IPS-NIHi7 (cell line): ENCODE measurements at regions not wholly inside any gene's neighbourhood (a gene's known extent, or its start where the extent isn't known, plus 50 kb on each side); places are given as distances from the start of the nearest gene placed in this dataset.
"Not testable (repeated sequence)": the region's sequence is repeated elsewhere in the genome, so short reads cannot be mapped to it uniquely, and the experiment has no call there.

ENCODE experiments used
- DNase-seq: peaks from one replicate; pipeline ENCODE4 v3.0.0; 2012; ENCODE audit warnings: mixed read lengths; ENCODE audit errors: extremely low spot score

DNA sequence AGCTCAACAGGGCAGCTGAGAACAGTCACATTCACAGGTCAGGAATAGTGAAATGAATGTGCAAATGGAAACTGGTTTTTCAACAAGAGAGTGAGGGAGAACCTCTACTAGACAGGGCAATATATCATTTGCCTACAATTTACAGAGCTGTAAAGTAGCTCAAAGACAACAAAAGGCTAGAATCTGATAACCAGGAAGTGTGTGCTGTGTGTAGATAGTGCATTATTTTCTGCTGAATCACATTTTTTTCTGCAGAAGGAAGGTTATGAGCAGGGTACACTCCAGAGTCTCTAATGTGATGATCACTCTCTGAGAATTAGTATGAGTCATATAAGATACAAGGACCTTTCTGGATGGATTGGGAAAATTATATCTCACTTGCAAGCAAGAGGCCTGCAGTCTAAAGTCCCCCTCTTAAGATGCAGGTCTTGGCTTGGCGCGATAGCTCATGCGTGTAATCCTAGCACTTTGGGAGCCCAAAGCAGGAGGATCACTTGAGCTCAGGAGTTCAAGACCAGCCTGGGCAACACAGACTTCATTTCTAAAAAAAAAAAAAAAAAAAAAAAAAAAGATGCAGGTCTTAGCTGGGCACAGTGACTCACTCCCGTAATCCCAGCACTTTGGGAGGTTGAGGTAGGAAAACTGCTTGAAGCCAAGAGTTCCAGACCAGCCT, 59.9 kb upstream of the COBL start:
- no peak for DNase-seq

DNA sequence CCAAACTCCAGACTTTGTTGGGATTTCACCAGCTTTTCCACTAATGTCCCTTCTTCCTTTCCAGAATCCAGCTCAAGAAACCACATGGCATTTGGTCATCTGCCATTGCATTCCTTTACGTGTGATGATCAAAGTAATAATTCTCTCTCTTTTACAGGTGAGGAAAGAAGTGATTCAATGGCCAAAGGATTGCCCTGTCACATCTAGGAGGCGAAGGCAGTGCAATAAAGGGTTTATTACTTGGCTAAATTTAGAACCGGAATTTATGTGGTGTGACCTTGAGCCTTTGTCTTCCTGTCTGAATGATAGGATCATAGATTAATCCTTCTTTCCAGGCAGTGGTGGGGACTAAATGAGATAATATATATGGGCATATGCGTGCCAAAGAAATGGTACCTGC, 58.3 kb upstream of the COBL start:
- no peak for DNase-seq

DNA sequence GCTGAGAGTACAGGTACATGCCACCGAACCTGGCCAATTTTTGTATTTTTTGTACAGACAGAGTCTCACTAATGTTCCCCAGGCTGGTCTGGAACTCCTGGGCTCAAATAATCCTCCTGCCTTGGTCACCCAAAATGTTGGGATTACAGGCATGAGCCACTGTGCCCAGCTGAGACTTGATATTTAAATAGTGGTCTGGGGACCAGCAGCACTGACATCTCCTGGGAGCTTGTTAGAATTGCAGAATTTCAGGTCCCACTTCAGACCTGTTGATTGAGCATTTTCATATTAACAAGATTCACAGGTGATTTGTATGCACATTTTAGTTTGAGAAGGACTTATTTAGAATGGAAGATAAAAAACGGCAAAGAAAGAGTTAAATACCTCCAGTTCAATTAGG, 57.0 kb upstream of the COBL start:
- DNase-seq, result not testable (repeated sequence)

DNA sequence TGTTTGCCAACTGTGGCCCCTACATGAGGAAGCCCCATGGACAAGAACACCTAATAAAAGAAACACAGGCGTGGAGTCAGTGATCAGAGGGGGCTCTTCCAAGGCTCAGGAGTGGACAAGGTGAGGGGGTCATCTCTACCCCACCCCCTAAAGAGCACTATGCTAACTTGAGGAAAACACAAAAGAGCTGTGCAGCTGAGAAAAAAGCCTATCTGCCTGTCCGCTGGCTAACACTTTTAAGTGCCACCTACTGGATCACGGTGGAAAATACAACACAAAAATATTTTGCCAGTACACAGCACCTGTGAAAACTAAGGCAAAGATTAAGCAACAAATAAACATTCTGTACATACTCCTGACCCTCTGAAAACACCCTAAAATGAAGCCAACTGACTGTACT, 53.1 kb upstream of the COBL start:
- DNase-seq, result no peak

DNA sequence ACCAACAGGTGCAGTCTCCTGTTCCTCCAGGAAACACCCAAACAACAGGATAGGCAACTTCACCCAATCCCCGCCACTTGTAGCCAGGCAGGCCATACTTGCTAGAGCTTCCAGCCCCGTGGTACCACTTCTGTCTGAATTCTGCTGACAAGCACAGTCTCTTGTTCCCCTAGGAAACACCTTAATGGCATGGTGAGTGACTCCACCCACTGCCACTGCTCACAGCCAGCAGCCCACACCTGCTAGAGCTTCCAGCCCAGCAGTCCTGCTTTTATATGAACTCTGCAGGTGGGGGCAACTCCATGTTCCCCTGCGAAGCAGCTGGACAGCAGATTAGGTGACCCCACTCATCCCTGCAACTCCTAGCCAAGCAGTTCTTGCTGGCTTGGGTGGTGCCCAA, 52.6 kb upstream of the COBL start:
- not testable (repeated sequence) for DNase-seq

DNA sequence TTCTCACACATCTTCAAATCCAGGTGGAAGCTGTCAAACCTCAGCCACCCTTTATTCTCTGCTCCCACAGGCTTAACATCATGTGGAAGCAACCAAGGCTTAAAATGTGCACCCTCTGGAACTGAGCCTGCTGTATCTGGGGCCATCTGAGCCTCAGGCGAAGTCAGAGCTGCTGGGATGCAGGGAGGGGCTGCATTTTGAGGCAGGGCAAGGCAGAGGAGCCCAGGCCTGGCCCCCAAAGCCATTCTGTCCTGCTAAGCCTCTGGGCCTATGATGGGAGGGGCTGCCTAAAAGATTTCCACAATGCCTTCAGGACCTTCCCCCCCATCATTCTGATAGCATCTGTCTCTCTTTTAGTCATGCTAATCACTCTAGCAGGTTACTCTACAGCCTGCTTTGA, 51.7 kb upstream of the COBL start:
- DNase-seq, result no peak

DNA sequence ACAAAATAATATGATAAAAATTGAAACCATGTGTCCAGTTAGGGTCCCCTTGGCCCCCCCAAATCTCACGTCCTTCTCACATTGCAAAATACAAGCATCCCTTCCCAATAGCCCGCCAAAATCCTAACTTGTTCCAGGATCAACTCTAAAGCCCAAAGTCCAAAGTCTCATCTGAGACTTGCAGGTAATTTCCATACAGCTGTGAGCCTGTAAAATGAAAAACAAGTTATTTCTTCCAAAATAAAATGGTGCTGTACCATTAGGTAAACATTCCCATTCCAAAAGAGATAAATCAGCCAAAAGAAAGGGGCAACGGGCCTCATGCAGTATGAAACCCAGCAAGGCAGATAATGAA, 51.0 kb upstream of the COBL start:
- no peak for DNase-seq

DNA sequence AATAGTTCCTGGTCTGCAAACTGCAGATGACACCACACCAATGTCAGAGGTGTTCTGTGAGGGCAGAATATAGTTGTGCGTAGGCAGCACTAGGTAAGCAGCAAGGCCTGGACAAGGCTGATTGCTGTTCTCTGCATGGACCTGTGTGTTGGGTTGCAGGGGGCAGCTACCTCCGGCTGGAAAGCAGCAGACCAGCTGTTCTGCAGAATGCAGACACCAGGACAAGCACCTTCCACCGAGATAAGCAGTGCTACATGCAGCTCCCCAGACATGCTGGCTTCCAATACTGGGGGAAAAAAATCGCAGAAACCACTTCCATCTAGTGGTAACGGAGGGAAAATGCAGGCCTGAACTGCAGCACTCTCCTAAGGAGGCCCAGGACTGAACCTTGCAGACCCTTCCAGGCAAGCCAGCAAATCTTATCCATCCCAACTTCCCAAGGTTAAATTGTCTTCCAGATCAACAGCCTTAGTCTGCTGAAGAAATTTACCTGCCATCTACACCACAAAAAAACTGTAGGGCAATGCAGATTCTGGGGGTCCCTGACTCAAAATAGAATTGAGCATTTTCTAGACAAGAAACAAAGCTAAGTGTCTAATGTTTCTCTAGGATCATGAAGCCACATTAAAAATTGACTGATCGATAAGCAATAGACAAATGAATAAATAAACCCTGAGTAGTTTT, 50.5 kb upstream of the COBL start:
- peak; percentile 93 for DNase-seq
